ENCODE measurements at regions not wholly inside any gene's neighbourhood (a gene's known extent, or its start where the extent isn't known, plus 50 kb on each side); places are given as distances from the start of the nearest gene placed in this dataset.

GRCh38 chr2:117351396-117351795, 463.1 kb upstream of the DDX18 start:
- no peak overlapping the region for H3K4ac ChIP-seq (ENCODE audit: low read depth, low read length)
- no peak for TF ChIP-seq USF2 (IDR thresholded peaks at IDR 0.05; ENCODE audit: low read depth, low read length)
- no peak for TF ChIP-seq MXI1 (IDR thresholded peaks at IDR 0.05; ENCODE audit: borderline replicate concordance, low read depth, low read length)
- TF ChIP-seq CHD1 (IDR thresholded peaks at IDR 0.05; ENCODE audit: low read depth, low read length), result no peak
- TF ChIP-seq ELK1 (IDR thresholded peaks at IDR 0.05; ENCODE audit: borderline replicate concordance, low read depth, low read length), result no peak
- no peak for TF ChIP-seq SMC3 (IDR thresholded peaks at IDR 0.05; ENCODE audit: low read depth, low read length)
- no peak for TF ChIP-seq MAFK (IDR thresholded peaks at IDR 0.05; ENCODE audit: low read depth, low read length)
- no peak for TF ChIP-seq NFE2L2 (IDR thresholded peaks at IDR 0.05; ENCODE audit: low read depth, low read length)
- no peak for TF ChIP-seq BHLHE40 (IDR thresholded peaks at IDR 0.05; ENCODE audit: low read depth, low read length)
- no peak for TF ChIP-seq POLR2A (IDR thresholded peaks at IDR 0.05; ENCODE audit: low read depth, low read length)
- no peak for TF ChIP-seq MAZ (IDR thresholded peaks at IDR 0.05; ENCODE audit: borderline replicate concordance, low read depth, low read length)
- TF ChIP-seq RFX5 (IDR thresholded peaks at IDR 0.05; ENCODE audit: low read depth, low read length), result no peak
- TF ChIP-seq CEBPB (IDR thresholded peaks at IDR 0.05; ENCODE audit: low read depth, low read length), result no peak
- no peak for TF ChIP-seq RAD21 (IDR thresholded peaks at IDR 0.05; ENCODE audit: low read length)
- TF ChIP-seq FOS (IDR thresholded peaks at IDR 0.05; ENCODE audit: low read depth, low read length), result no peak
- no peak overlapping the region for H4K8ac ChIP-seq (ENCODE audit: low read depth in 2 of 2, low read length in 2 of 2)
- H3K4me3 ChIP-seq (ENCODE audit: insufficient read depth, low read depth, low read length), result no peak overlapping the region
- no peak for DNase-seq
- H3K27ac ChIP-seq (ENCODE audit: insufficient read depth, low read length), result no peak overlapping the region
- no peaks in the 10 kb centered on the region for H4K20me1 ChIP-seq (ENCODE audit: insufficient read depth, low read length)
- H2AK9ac ChIP-seq (replicated peaks; ENCODE audit: low read depth, low read length, poor library complexity), result no peak overlapping the region
- POLR2A ChIA-PET (ENCODE audit: unreplicated experiment), result no interaction called here
- no peak overlapping the region for H2BK120ac ChIP-seq (ENCODE audit: low read depth, low read length)
- CTCF ChIA-PET, result no interaction called here
- no peak overlapping the region for H3K56ac ChIP-seq (ENCODE audit: extremely low read depth, insufficient read depth, low read length)
- no peak overlapping the region for H3K9ac ChIP-seq (ENCODE audit: low read depth, low read length)
- no peaks in the 10 kb centered on the region for H3K9me1 ChIP-seq (ENCODE audit: insufficient read depth, low read length)
- no peak overlapping the region for H3K23ac ChIP-seq (ENCODE audit: low read depth, low read length)
- H3K79me1 ChIP-seq (ENCODE audit: low read depth in 1 of 2, low read length in 2 of 2), result no peaks in the 10 kb centered on the region
- H4K91ac ChIP-seq (ENCODE audit: insufficient read depth, low read depth, low read length), result no peak overlapping the region
- no peak for ATAC-seq (ENCODE audit: low read depth)
- no peak overlapping the region for H3K18ac ChIP-seq (ENCODE audit: low read depth, low read length)
- H2AFZ ChIP-seq (replicated peaks; ENCODE audit: low read length, poor library complexity), result no peak overlapping the region
- peaks cover 5% of the 10 kb centered on the region for H3K9me3 ChIP-seq (ENCODE audit: control insufficient read depth, insufficient read depth, low read length)
- dilution Hi-C loops (cut with HindIII; ENCODE audit: low sequenced_read_pairs, unreplicated experiment), result no loop called here
- H3K14ac ChIP-seq (replicated peaks; ENCODE audit: low read depth, low read length), result no peak overlapping the region
- H2BK15ac ChIP-seq (ENCODE audit: low read depth, low read length), result no peak overlapping the region
- no peak overlapping the region for H4K5ac ChIP-seq (ENCODE audit: low read depth, low read length)
- H3K4me2 ChIP-seq (ENCODE audit: low read depth, low read length), result no peak overlapping the region
- no peaks in the 10 kb centered on the region for H3K4me1 ChIP-seq (ENCODE audit: control insufficient read depth, insufficient read depth, low read length)
- WGBS, 2 experiments (ENCODE audit: extremely low coverage in 2 of 2, insufficient read length in 1 of 2), result 40% methylated on average over 1 of the region's 4 CpGs; no CpG with 5 or more reads in 1 of the 2 experiments
- in situ Hi-C loops (cut with MboI; ENCODE audit: low sequenced_read_pairs), result no loop called here
- no peak overlapping the region for H2BK5ac ChIP-seq (ENCODE audit: low read depth, low read length, poor library complexity, severe bottlenecking)
- no peak overlapping the region for H2BK20ac ChIP-seq (ENCODE audit: low read depth, low read length)
- H3K27me3 ChIP-seq (ENCODE audit: control insufficient read depth, insufficient read depth, low read length), result no peaks in the 10 kb centered on the region
- BruUV-seq (replicated peaks), result no TSS peak
- intact Hi-C loops (cut with micrococcal nuclease), result no loop called here
- no peak overlapping the region for H2AK5ac ChIP-seq (ENCODE audit: low read depth, low read length)
- H3K36me3 ChIP-seq (ENCODE audit: control insufficient read depth, insufficient read depth, low read length), result no peaks in the 10 kb centered on the region
